Neuronal stem cell (in vitro differentiated cells): ENCODE measurements at regions not wholly inside any gene's neighbourhood (a gene's known extent, or its start where the extent isn't known, plus 50 kb on each side); places are given as distances from the start of the nearest gene placed in this dataset.

ENCODE experiments used
- DNase-seq: peaks from one replicate; pipeline ENCODE4 v3.0.0-alpha.2; 2013; ENCODE audit warnings: low spot score
- H2AFZ ChIP-seq: one replicate; pipeline ENCODE4 v1.6.1; 2013; ENCODE audit warnings: mild to moderate bottlenecking, low read length, inconsistent platforms
- H2AK5ac ChIP-seq: 2 replicates; pipeline ENCODE4 v1.6.1; 2013; ENCODE audit warnings: low read depth, mild to moderate bottlenecking, inconsistent platforms, low read length, moderate library complexity, mixed read lengths
- H2BK120ac ChIP-seq: 2 replicates; pipeline ENCODE4 v1.6.1; 2013; ENCODE audit warnings: low read depth, mild to moderate bottlenecking, inconsistent platforms, low read length, moderate library complexity, mixed read lengths
- H2BK12ac ChIP-seq: one replicate; pipeline ENCODE4 v1.6.1; 2013; ENCODE audit warnings: low read length, inconsistent platforms
- H2BK15ac ChIP-seq: 2 replicates; pipeline ENCODE4 v1.6.1; 2013; ENCODE audit warnings: mild to moderate bottlenecking, low read length, inconsistent platforms, mixed read lengths
- H2BK5ac ChIP-seq: one replicate; pipeline ENCODE4 v1.6.1; 2013; ENCODE audit warnings: inconsistent platforms, mild to moderate bottlenecking, low read length, moderate library complexity
- H3K14ac ChIP-seq: one replicate; pipeline ENCODE4 v1.6.1; 2013; ENCODE audit warnings: low read length, inconsistent platforms
- H3K18ac ChIP-seq: 2 replicates; pipeline ENCODE4 v1.6.1; 2013; ENCODE audit warnings: low read length, inconsistent platforms
- H3K23ac ChIP-seq: 2 replicates; pipeline ENCODE4 v1.6.1; 2013; ENCODE audit warnings: low read depth, mild to moderate bottlenecking, mixed read lengths, low read length, inconsistent platforms; ENCODE audit not compliant: poor library complexity
- H3K27ac ChIP-seq: replicated peaks from 3 replicates; pipeline ENCODE4 v1.5.1; 2013; ENCODE audit warnings: low read length, inconsistent platforms
- H3K27me3 ChIP-seq, 3 experiments: 2 replicates each; pipeline ENCODE4 v1.6.1; 2013; ENCODE audit warnings: low read length in 3 of 3, mild to moderate bottlenecking in 2 of 3, inconsistent platforms in 1 of 3, low read depth in 1 of 3, mixed read lengths in 1 of 3, moderate library complexity in 1 of 3; ENCODE audit not compliant: control insufficient read depth in 3 of 3, insufficient read depth in 3 of 3
- H3K36me3 ChIP-seq, 2 donors: replicated peaks in 1 of 2; 2 replicates each; pipeline ENCODE4 v1.6.1; 2013; ENCODE audit warnings: low read length in 2 of 2; ENCODE audit not compliant: control insufficient read depth in 2 of 2, insufficient read depth in 2 of 2
- H3K4ac ChIP-seq: 2 replicates; pipeline ENCODE4 v1.6.1; 2013; ENCODE audit warnings: inconsistent platforms, mild to moderate bottlenecking, low read length, moderate library complexity
- H3K4me1 ChIP-seq, 2 donors: 1 replicate in 1 of 2; 2 replicates in 1 of 2; pipeline ENCODE4 v1.6.1; 2013; ENCODE audit warnings: low read length in 2 of 2, low read depth in 1 of 2; ENCODE audit not compliant: control insufficient read depth in 2 of 2, insufficient read depth in 1 of 2
- H3K4me2 ChIP-seq: one replicate; pipeline ENCODE4 v1.6.1; 2013; ENCODE audit warnings: mild to moderate bottlenecking, low read length, inconsistent platforms; ENCODE audit not compliant: insufficient read depth, poor library complexity, severe bottlenecking
- H3K4me3 ChIP-seq, 2 donors: 2 replicates each; pipeline ENCODE4 v1.5.1; 2013; ENCODE audit warnings: low read length in 2 of 2, mild to moderate bottlenecking in 2 of 2, inconsistent platforms in 1 of 2, moderate library complexity in 1 of 2
- H3K79me1 ChIP-seq: one replicate; pipeline ENCODE4 v1.6.1; 2013; ENCODE audit warnings: low read depth, mild to moderate bottlenecking, inconsistent platforms, low read length, moderate library complexity
- H3K9ac ChIP-seq: one replicate; pipeline ENCODE4 v1.6.1; 2013; ENCODE audit warnings: mild to moderate bottlenecking, low read depth, low read length, inconsistent platforms; ENCODE audit not compliant: poor library complexity
- H3K9me3 ChIP-seq, 2 donors: replicated peaks in 1 of 2; 2 replicates each; pipeline versions ENCODE3 to v1.6.1; 2013; ENCODE audit warnings: low read length in 2 of 2, mild to moderate bottlenecking in 2 of 2, inconsistent platforms in 1 of 2, low read depth in 1 of 2, mixed read lengths in 1 of 2, moderate library complexity in 1 of 2; ENCODE audit not compliant: control insufficient read depth in 2 of 2, insufficient read depth in 1 of 2
- H4K8ac ChIP-seq: one replicate; pipeline ENCODE4 v1.6.1; 2013; ENCODE audit warnings: low read depth, mild to moderate bottlenecking, inconsistent platforms, low read length, moderate library complexity
- H4K91ac ChIP-seq: one replicate; pipeline ENCODE4 v1.6.1; 2013; ENCODE audit warnings: low read length, low read depth, mild to moderate bottlenecking, inconsistent platforms; ENCODE audit not compliant: poor library complexity
- WGBS, 2 donors: extraction: QIAGEN DNeasy Blood & Tissue Kit; methylation state at CpG; one replicate each; pipeline ENCODE4 v1.1.7; 2013; ENCODE audit warnings: missing lambda C conversion rate in 2 of 2, mixed read lengths in 1 of 2; ENCODE audit not compliant: insufficient read length in 2 of 2, insufficient replicate concordance in 1 of 2; ENCODE audit errors: extremely low coverage in 2 of 2; 5-methylcytosine and 5-hydroxymethylcytosine counted together

- Histone ChIP-seq H3K4me3 (no peak overlapping the region), H3K23ac (no peak overlapping the region), H2AK5ac (no peak overlapping the region), H2BK15ac (no peak overlapping the region), H3K14ac (no peak overlapping the region), H3K4me2 (no peak overlapping the region), H2AFZ (no peak overlapping the region), H2BK12ac (no peak overlapping the region), H3K18ac (peak overlapping the region; percentile 81), H2BK5ac (no peak overlapping the region), H3K27me3 (no peaks in the 10 kb centered on the region), H4K91ac (no peak overlapping the region), H3K9me3 (no peaks in the 10 kb centered on the region), H3K36me3 (no peaks in the 10 kb centered on the region), H3K4ac (no peak overlapping the region), H4K8ac (no peak overlapping the region), H3K27ac (no peak overlapping the region), H2BK120ac (no peak overlapping the region), H3K9ac (peak overlapping the region; percentile 37), H3K79me1 (no peaks in the 10 kb centered on the region), H3K4me1 (no peaks in the 10 kb centered on the region)
- WGBS, 2 donors = no CpG with 5 or more reads among the region's 3 CpGs
- no peak for DNase-seq
Measured at GRCh38 chr5:2948875-2949274, 197.4 kb upstream of the IRX2 start.

GRCh38 chr5:2946315-2946714, 194.8 kb upstream of the IRX2 start:
- Histone ChIP-seq H3K79me1 (no peaks in the 10 kb centered on the region), H2BK15ac (no peak overlapping the region), H3K9me3 (no peaks in the 10 kb centered on the region), H3K14ac (no peak overlapping the region), H3K36me3 (no peaks in the 10 kb centered on the region), H3K4me1 (no peaks in the 10 kb centered on the region), H2AK5ac (no peak overlapping the region), H2BK5ac (no peak overlapping the region), H3K4ac (no peak overlapping the region), H3K18ac (no peak overlapping the region), H3K4me2 (no peak overlapping the region), H2AFZ (no peak overlapping the region), H4K8ac (no peak overlapping the region), H3K23ac (no peak overlapping the region), H3K27me3 (no peaks in the 10 kb centered on the region), H3K27ac (no peak overlapping the region), H3K9ac (no peak overlapping the region), H4K91ac (no peak overlapping the region), H3K4me3 (no peak overlapping the region), H2BK12ac (no peak overlapping the region), H2BK120ac (no peak overlapping the region)
- WGBS, 2 donors = no CpG with 5 or more reads among the region's 6 CpGs
- DNase-seq = no peak

- H3K27ac ChIP-seq = no peak overlapping the region
- H3K79me1 ChIP-seq = no peaks in the 10 kb centered on the region
- H3K23ac ChIP-seq = no peak overlapping the region
- no peak overlapping the region for H2BK120ac ChIP-seq
- H2BK5ac ChIP-seq = no peak overlapping the region
- H3K4me1 ChIP-seq = no peaks in the 10 kb centered on the region
- no peak overlapping the region for H3K4ac ChIP-seq
- no peak overlapping the region for H3K18ac ChIP-seq
- H2BK12ac ChIP-seq = no peak overlapping the region
- H3K9ac ChIP-seq = no peak overlapping the region
- no peaks in the 10 kb centered on the region for H3K36me3 ChIP-seq
- H3K9me3 ChIP-seq = no peaks in the 10 kb centered on the region
- no CpG with 5 or more reads among the region's 4 CpGs for WGBS, 2 donors
- H3K4me2 ChIP-seq = no peak overlapping the region
- H3K4me3 ChIP-seq = no peak overlapping the region
- H3K27me3 ChIP-seq = no peaks in the 10 kb centered on the region
- H3K14ac ChIP-seq = no peak overlapping the region
- H4K91ac ChIP-seq = no peak overlapping the region
- H2BK15ac ChIP-seq = no peak overlapping the region
- no peak overlapping the region for H2AK5ac ChIP-seq
- no peak overlapping the region for H4K8ac ChIP-seq
- H2AFZ ChIP-seq = no peak overlapping the region
- no peak for DNase-seq
Measured at GRCh38 chr5:2936413-2936812, 184.9 kb upstream of the IRX2 start.

GRCh38 chr5:2929779-2930178, 178.3 kb upstream of the IRX2 start:
- H2BK12ac ChIP-seq = no peak overlapping the region
- no peak overlapping the region for H2BK120ac ChIP-seq
- no peak overlapping the region for H3K4me3 ChIP-seq
- no peak overlapping the region for H4K8ac ChIP-seq
- no peak overlapping the region for H2AK5ac ChIP-seq
- no peak overlapping the region for H3K18ac ChIP-seq
- no peak overlapping the region for H3K14ac ChIP-seq
- no peaks in the 10 kb centered on the region for H3K27me3 ChIP-seq
- no peaks in the 10 kb centered on the region for H3K36me3 ChIP-seq
- no peak overlapping the region for H3K27ac ChIP-seq
- WGBS, 2 donors = no CpG with 5 or more reads among the region's 10 CpGs
- H3K4me1 ChIP-seq = no peaks in the 10 kb centered on the region
- no peak overlapping the region for H2AFZ ChIP-seq
- no peak overlapping the region for H3K9ac ChIP-seq
- no peak for DNase-seq
- no peak overlapping the region for H3K4me2 ChIP-seq
- no peak overlapping the region for H2BK5ac ChIP-seq
- H3K9me3 ChIP-seq = no peaks in the 10 kb centered on the region
- H2BK15ac ChIP-seq = no peak overlapping the region
- H3K4ac ChIP-seq = no peak overlapping the region
- no peak overlapping the region for H3K23ac ChIP-seq
- no peak overlapping the region for H4K91ac ChIP-seq
- no peaks in the 10 kb centered on the region for H3K79me1 ChIP-seq
